Activated B cell treated with CpG ODN at 0.5 μM for 24 hours (primary cell): ENCODE measurements at regions not wholly inside any gene's neighbourhood (a gene's known extent, or its start where the extent isn't known, plus 50 kb on each side); places are given as distances from the start of the nearest gene placed in this dataset.

Experiments
- ATAC-seq: fragments of 200-7000 bp; cut with Tn5 transposase; one replicate; pipeline ENCODE4 v1.10.0; 2021; ENCODE audit warnings: low read depth, mild to moderate bottlenecking, moderate library complexity
- CTCF ChIA-PET: fragments of 350-600 bp; sonication (Branson Sonifier 250); formaldehyde crosslinking; loops from one replicate; lab custom pipeline; 2021; ENCODE audit warnings: antibody characterized with exemption; lab: Charles Lee
- POLR2A ChIA-PET: fragments of 350-600 bp; sonication (Branson Sonifier 250); formaldehyde crosslinking; loops from one replicate; lab custom pipeline; 2021; ENCODE audit warnings: antibody characterized with exemption; lab: Charles Lee
- DNase-seq: peaks from one replicate; pipeline ENCODE4 v3.0.0; 2022
- H3K27ac Mint-ChIP-seq: one replicate; pipeline ENCODE4 v1.8.0; 2020; ENCODE audit warnings: mixed read lengths
- H3K27me3 Mint-ChIP-seq: one replicate; pipeline ENCODE4 v1.8.0; 2021; ENCODE audit warnings: mixed read lengths
- H3K36me3 Mint-ChIP-seq: one replicate; pipeline ENCODE4 v1.8.0; 2021; ENCODE audit warnings: low read depth, mixed read lengths
- H3K4me1 Mint-ChIP-seq: one replicate; pipeline ENCODE4 v1.8.0; 2021; ENCODE audit warnings: mixed read lengths
- H3K4me3 Mint-ChIP-seq: one replicate; pipeline ENCODE4 v1.8.0; 2020; ENCODE audit warnings: mild to moderate bottlenecking, mixed read lengths
- H3K9me3 Mint-ChIP-seq: one replicate; pipeline ENCODE4 v1.8.0; 2020; ENCODE audit warnings: mixed read lengths
- CTCF ChIP-seq: fragments of 200-600 bp; IDR thresholded peaks from one replicate; pipeline ENCODE4 v1.8.0; 2022; ENCODE audit warnings: antibody characterized with exemption, mild to moderate bottlenecking
- intact Hi-C: fragments of 100-400 bp; cut with micrococcal nuclease; formaldehyde crosslinking; loops from one replicate; pipeline ENCODE4 v1.15.1; 2024

DNA sequence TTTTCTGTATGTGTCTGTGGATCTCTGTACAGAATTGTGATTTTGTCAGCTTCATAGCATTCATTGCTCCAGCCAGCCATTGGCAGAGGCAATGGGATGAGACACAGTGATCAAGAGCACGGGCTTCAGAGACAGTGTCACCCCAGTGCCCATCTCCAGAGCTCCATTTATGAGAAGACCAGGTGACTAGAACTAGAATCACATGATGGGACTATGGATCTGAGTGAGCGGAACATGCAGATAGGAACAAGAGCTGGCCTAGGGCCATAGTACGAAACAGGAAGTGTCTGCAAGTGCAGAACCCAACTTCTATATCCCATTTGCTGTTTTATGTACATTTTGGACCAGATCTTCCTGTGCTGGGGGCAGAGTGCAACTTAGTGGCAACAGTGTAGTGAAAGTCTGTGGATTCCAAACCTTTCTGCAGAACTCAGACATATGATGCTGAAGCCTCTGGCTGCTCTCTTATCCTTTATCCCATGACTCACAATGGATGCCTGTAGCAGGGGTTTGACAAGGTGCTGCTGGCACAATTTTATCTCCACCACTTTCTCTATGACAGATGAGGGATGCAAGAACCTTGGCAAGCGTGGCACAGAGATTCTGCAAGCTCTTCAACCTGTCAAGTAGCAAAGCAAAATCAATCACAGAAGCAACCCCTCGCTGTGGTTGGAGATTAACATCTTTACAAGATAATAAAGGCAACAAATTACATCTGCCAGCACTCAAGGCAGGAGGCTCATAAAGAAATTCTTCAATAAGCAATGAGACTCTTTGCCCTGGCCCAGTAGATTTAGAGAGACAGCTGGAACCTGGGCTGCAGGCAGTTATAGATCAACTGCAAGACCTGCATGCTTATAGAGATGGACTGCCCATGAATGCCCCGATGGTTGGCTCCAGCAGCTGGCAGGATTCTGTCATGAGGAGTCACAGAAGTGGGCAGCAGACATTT, 681.3 kb downstream of the TNS3 start:
- POLR2A ChIA-PET: no interaction called here
- no peaks in the 10 kb centered on the region for H3K36me3 Mint-ChIP-seq
- no peak for TF ChIP-seq CTCF
- CTCF ChIA-PET: no interaction called here
- no peaks in the 10 kb centered on the region for H3K27me3 Mint-ChIP-seq
- H3K27ac Mint-ChIP-seq: no peak overlapping the region
- no peak overlapping the region for H3K4me3 Mint-ChIP-seq
- intact Hi-C loops: no loop called here
- H3K9me3 Mint-ChIP-seq: no peaks in the 10 kb centered on the region
- no peaks in the 10 kb centered on the region for H3K4me1 Mint-ChIP-seq
- DNase-seq (no peak), ATAC-seq (no peak)

GRCh38 chr7:46897381-46897780, 684.5 kb downstream of the TNS3 start:
- H3K4me3 Mint-ChIP-seq: no peak overlapping the region
- CTCF ChIA-PET: no interaction called here
- no peaks in the 10 kb centered on the region for H3K36me3 Mint-ChIP-seq
- H3K27me3 Mint-ChIP-seq: no peaks in the 10 kb centered on the region
- no peaks in the 10 kb centered on the region for H3K4me1 Mint-ChIP-seq
- intact Hi-C loops: no loop called here
- POLR2A ChIA-PET: no interaction called here
- no peak for ATAC-seq
- no peaks in the 10 kb centered on the region for H3K9me3 Mint-ChIP-seq
- H3K27ac Mint-ChIP-seq: no peak overlapping the region
- no peak for DNase-seq
- no peak for TF ChIP-seq CTCF

DNA sequence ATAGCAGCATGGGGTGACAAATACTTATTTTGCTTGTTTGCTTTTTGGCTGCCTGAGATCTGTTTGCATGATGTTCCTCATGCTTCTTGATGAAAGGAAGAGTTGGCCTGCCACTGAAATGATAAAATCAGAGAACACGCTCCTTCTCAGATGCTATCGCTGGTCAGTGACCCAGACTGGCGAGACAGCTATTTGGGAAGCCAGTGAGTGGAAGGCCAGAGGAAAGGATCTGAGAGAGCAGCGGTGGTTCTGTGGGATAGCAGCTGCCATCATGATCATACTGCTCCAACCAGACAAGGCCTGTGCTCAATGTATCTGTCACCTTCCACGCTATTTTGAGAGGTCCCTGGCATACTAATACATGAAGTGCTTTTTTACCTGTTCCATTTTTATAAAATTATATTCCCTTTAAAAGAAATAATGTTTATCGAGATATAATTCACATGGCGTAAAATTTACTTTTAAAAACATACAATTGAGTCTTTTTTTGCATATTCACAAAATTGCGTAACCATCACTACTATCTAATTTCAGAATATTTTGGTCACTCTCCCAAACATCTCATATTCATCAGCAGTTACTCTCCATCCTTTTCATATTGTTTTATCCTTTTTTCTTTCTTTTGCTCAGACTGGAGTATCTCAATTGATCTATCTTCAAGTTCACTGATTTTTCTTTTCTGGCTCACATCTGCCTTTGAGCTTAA, 695.1 kb downstream of the TNS3 start:
- no peak for TF ChIP-seq CTCF
- Mint-ChIP-seq H3K27me3 (no peaks in the 10 kb centered on the region), H3K4me1 (no peaks in the 10 kb centered on the region), H3K36me3 (no peaks in the 10 kb centered on the region), H3K9me3 (peaks cover 12% of the 10 kb centered on the region), H3K4me3 (no peak overlapping the region), H3K27ac (no peak overlapping the region)
- POLR2A ChIA-PET: no interaction called here
- CTCF ChIA-PET: no interaction called here
- ATAC-seq: no peak
- DNase-seq: no peak
- intact Hi-C loops: no loop called here

GRCh38 chr7:46885167-46885566, 696.7 kb downstream of the TNS3 start:
- CTCF ChIA-PET: no interaction called here
- no peak overlapping the region for H3K27ac Mint-ChIP-seq
- DNase-seq (no peak), ATAC-seq (no peak)
- H3K4me3 Mint-ChIP-seq: no peak overlapping the region
- POLR2A ChIA-PET: no interaction called here
- no peaks in the 10 kb centered on the region for H3K36me3 Mint-ChIP-seq
- intact Hi-C loops: no loop called here
- no peaks in the 10 kb centered on the region for H3K4me1 Mint-ChIP-seq
- H3K9me3 Mint-ChIP-seq: peaks cover 8% of the 10 kb centered on the region
- peaks cover 2% of the 10 kb centered on the region for H3K27me3 Mint-ChIP-seq
- TF ChIP-seq CTCF: no peak

- intact Hi-C loops: no loop called here
- ChIA-PET POLR2A (no interaction called here), CTCF (no interaction called here)
- H3K27me3 Mint-ChIP-seq: peaks cover 2% of the 10 kb centered on the region
- ATAC-seq (no peak), DNase-seq (no peak)
- no peak overlapping the region for H3K4me3 Mint-ChIP-seq
- no peaks in the 10 kb centered on the region for H3K4me1 Mint-ChIP-seq
- H3K9me3 Mint-ChIP-seq: peaks cover 6% of the 10 kb centered on the region
- no peaks in the 10 kb centered on the region for H3K36me3 Mint-ChIP-seq
- no peak for TF ChIP-seq CTCF
- H3K27ac Mint-ChIP-seq: no peak overlapping the region
Measured at GRCh38 chr7:46881507-46882127, 700.3 kb downstream of the TNS3 start.
